Caco-2 (cell line): ENCODE measurements at regions not wholly inside any gene's neighbourhood (a gene's known extent, or its start where the extent isn't known, plus 50 kb on each side); places are given as distances from the start of the nearest gene placed in this dataset.

Source experiments
- BruUV-seq: library from RNA; stranded (reverse); fragments of 400-500 nt; replicated peaks from 2 replicates; lab custom pipeline; 2021; lab: Mats Ljungman, UMichigan
- CTCF ChIA-PET: fragments of 300-600 bp; sonication (Branson Sonifier 250); formaldehyde crosslinking; loops from one replicate; lab custom pipeline; 2022; ENCODE audit warnings: antibody characterized with exemption; lab: Charles Lee
- POLR2A ChIA-PET: fragments of 300-600 bp; sonication (Branson Sonifier 250); formaldehyde crosslinking; loops from one replicate; lab custom pipeline; 2022; ENCODE audit warnings: antibody characterized with exemption; lab: Charles Lee
- DNase-seq, 2 experiments: peaks; one replicate each; pipeline versions ENCODE4 v3.0.0 to v3.0.0-alpha.2; 2020 to 2022
- H3K27me3 ChIP-seq: replicated peaks from 2 replicates; pipeline ENCODE4 v1.6.0; 2011; ENCODE audit warnings: low read length; ENCODE audit not compliant: control insufficient read depth, insufficient read depth
- H3K36me3 ChIP-seq: 2 replicates; pipeline ENCODE4 v1.5.1; 2011; ENCODE audit warnings: low read length; ENCODE audit not compliant: control insufficient read depth, insufficient read depth
- H3K4me1 ChIP-seq: fragments of 250-450 bp; sonication (Bioruptor Pico); 2 replicates; pipeline ENCODE4 v1.5.1; 2020; ENCODE audit warnings: mild to moderate bottlenecking
- H3K4me3 ChIP-seq: 2 replicates; pipeline ENCODE4 v1.5.1; 2011; ENCODE audit warnings: low read depth, mild to moderate bottlenecking, control low read depth, low read length
- H3K9me3 ChIP-seq: fragments of 250-450 bp; sonication (Bioruptor Pico); 2 replicates; pipeline ENCODE4 v1.5.1; 2020; ENCODE audit warnings: mild to moderate bottlenecking, moderate library complexity
- H3K27ac Mint-ChIP-seq: one replicate; pipeline ENCODE4 v1.8.0; 2022; ENCODE audit warnings: mixed read lengths; ENCODE audit not compliant: unreplicated experiment
- H3K27me3 Mint-ChIP-seq: one replicate; pipeline ENCODE4 v1.8.0; 2022; ENCODE audit warnings: mixed read lengths; ENCODE audit not compliant: insufficient read depth, unreplicated experiment
- H3K36me3 Mint-ChIP-seq: one replicate; pipeline ENCODE4 v1.8.0; 2022; ENCODE audit warnings: mild to moderate bottlenecking, mixed read lengths; ENCODE audit not compliant: insufficient read depth, unreplicated experiment
- H3K4me1 Mint-ChIP-seq: one replicate; pipeline ENCODE4 v1.8.0; 2022; ENCODE audit warnings: low read depth, mixed read lengths; ENCODE audit not compliant: unreplicated experiment
- H3K4me3 Mint-ChIP-seq: one replicate; pipeline ENCODE4 v1.8.0; 2022; ENCODE audit warnings: mild to moderate bottlenecking, moderate library complexity, mixed read lengths; ENCODE audit not compliant: unreplicated experiment
- H3K9me3 Mint-ChIP-seq: one replicate; pipeline ENCODE4 v1.8.0; 2022; ENCODE audit warnings: mixed read lengths; ENCODE audit not compliant: unreplicated experiment
- intact Hi-C: fragments of 100-400 bp; cut with micrococcal nuclease; formaldehyde crosslinking; loops from one replicate; pipeline ENCODE4 v1.10.0; 2022; ENCODE audit not compliant: unreplicated experiment
- TF ChIP-seq, protein P1 (sequence below), 2 experiments: fragments of 200-600 bp in 1 of 2; IDR thresholded peaks; 1 replicate in 1 of 2; 2 replicates in 1 of 2; pipeline versions ENCODE4 v1.5.1 to v1.8.0; 2011 to 2022; ENCODE audit warnings: antibody characterized with exemption in 1 of 2, control low read depth in 1 of 2, inconsistent platforms in 1 of 2, low read depth in 1 of 2, low read length in 1 of 2, mild to moderate bottlenecking in 1 of 2, moderate library complexity in 1 of 2; ENCODE audit not compliant: insufficient read depth in 1 of 2, severe bottlenecking in 1 of 2, unreplicated experiment in 1 of 2

DNA sequence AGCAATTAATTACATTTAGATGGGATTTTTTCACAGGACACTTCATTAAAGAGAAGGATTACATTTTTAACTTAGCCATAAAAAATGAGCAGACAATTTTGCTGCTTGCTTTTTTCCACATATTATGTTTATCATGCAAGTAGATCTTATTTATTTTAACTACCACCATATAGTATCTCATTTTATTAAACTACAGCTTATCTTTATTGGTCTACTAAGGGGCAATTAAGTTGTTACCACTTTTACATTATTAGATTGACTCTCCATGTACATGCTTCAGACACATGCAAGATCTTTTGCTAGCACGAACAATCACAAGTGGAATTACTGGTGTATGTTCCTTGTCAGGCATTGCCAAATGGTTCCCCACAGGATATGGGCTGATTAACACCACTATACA, 99.8 kb upstream of the NFIA start:
- H3K4me3 ChIP-seq = no peak overlapping the region
- no peaks in the 10 kb centered on the region for H3K27me3 ChIP-seq
- Mint-ChIP-seq H3K4me1 (no peaks in the 10 kb centered on the region), H3K9me3 (no peaks in the 10 kb centered on the region), H3K4me3 (no peak overlapping the region), H3K27ac (no peak overlapping the region), H3K36me3 (no peaks in the 10 kb centered on the region), H3K27me3 (no peaks in the 10 kb centered on the region)
- no peaks in the 10 kb centered on the region for H3K9me3 ChIP-seq
- DNase-seq = no peak
- TF ChIP-seq, protein P1, sequence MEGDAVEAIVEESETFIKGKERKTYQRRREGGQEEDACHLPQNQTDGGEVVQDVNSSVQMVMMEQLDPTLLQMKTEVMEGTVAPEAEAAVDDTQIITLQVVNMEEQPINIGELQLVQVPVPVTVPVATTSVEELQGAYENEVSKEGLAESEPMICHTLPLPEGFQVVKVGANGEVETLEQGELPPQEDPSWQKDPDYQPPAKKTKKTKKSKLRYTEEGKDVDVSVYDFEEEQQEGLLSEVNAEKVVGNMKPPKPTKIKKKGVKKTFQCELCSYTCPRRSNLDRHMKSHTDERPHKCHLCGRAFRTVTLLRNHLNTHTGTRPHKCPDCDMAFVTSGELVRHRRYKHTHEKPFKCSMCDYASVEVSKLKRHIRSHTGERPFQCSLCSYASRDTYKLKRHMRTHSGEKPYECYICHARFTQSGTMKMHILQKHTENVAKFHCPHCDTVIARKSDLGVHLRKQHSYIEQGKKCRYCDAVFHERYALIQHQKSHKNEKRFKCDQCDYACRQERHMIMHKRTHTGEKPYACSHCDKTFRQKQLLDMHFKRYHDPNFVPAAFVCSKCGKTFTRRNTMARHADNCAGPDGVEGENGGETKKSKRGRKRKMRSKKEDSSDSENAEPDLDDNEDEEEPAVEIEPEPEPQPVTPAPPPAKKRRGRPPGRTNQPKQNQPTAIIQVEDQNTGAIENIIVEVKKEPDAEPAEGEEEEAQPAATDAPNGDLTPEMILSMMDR (IDR thresholded peaks at IDR 0.05; ENCODE audit: insufficient read depth in 1 of 2, low read depth in 1 of 2, low read length in 1 of 2, severe bottlenecking in 1 of 2, unreplicated experiment in 1 of 2) = no peak
- CTCF ChIA-PET = no interaction called here
- intact Hi-C loops = no loop called here
- no TSS peak for BruUV-seq
- POLR2A ChIA-PET = no interaction called here
- no peaks in the 10 kb centered on the region for H3K36me3 ChIP-seq
- no peaks in the 10 kb centered on the region for H3K4me1 ChIP-seq

DNA sequence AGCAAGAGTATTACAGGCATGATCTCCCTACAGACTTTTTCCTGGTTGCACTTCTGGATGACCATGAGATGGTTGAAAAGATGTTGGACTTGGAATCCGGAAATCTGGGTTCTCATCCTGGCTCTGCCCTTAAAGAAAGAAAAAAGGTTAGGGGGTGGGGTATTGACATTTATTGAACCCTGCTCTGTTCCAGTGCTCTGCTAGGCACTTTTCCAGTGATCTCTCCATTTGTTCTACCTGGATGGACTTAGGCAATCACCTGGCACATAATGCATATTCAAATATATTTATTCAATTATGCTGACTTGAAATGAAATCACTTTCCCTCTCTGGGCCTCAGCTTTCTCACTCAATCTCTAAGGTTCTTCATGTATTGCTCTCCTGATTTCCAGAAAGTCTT, 101.0 kb upstream of the NFIA start:
- H3K27me3 Mint-ChIP-seq = no peaks in the 10 kb centered on the region
- no peak overlapping the region for H3K27ac Mint-ChIP-seq
- TF ChIP-seq, protein P1 (IDR thresholded peaks at IDR 0.05; ENCODE audit: insufficient read depth in 1 of 2, low read depth in 1 of 2, low read length in 1 of 2, severe bottlenecking in 1 of 2, unreplicated experiment in 1 of 2) = no peak
- no peaks in the 10 kb centered on the region for H3K4me1 Mint-ChIP-seq
- no peak for DNase-seq
- ChIA-PET POLR2A (no interaction called here), CTCF (no interaction called here)
- no peaks in the 10 kb centered on the region for H3K27me3 ChIP-seq
- no peaks in the 10 kb centered on the region for H3K9me3 ChIP-seq
- no peak overlapping the region for H3K4me3 Mint-ChIP-seq
- no TSS peak for BruUV-seq
- H3K36me3 ChIP-seq = no peaks in the 10 kb centered on the region
- H3K4me3 ChIP-seq = no peak overlapping the region
- H3K4me1 ChIP-seq = no peaks in the 10 kb centered on the region
- intact Hi-C loops = no loop called here
- H3K9me3 Mint-ChIP-seq = no peaks in the 10 kb centered on the region
- H3K36me3 Mint-ChIP-seq = no peaks in the 10 kb centered on the region

DNA sequence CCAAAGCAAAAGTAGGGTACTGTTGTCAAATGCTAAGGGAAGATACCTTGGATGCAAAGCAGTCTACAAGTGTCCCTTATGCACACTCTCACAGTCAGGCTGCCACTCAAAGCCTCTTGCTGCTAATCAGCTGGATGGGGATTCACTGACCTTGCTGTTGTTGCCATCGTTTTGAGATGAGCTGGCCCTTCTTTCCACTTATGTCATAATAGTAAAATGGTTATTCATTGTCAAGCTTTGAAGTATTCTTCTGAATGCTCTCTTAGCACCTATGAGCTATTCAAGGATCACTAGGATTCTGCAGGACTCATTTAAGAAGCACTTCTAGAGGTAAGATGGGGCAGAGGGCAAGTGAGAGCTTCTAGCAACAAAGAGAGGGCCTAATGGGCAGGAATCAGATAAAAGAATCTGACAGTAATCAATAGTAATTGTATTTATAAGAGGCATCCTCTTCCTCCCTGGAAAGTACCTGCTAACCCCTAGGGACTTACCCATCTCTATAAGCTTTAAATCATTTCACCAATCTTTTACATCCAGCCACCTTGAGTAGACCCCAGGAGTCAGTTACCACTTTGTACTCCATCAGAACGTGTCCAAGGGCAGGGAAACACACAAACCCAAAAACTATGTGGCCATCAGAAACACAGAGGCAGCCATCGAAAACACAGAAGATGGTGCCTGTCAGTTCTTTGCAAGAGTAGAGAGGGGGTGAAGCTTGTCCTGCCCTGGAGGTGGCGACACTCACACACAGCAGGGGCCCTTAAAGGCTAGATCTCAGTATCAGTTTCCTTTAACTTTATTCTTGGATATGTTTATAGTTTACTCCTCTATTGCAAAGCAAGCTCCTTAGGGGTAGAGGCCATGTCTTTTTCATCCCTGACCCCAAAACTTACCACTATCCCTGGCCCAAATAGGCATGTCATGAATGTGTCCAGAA, 103.7 kb upstream of the NFIA start:
- no TSS peak for BruUV-seq
- TF ChIP-seq, protein P1 (IDR thresholded peaks at IDR 0.05; ENCODE audit: insufficient read depth in 1 of 2, low read depth in 1 of 2, low read length in 1 of 2, severe bottlenecking in 1 of 2, unreplicated experiment in 1 of 2) = peak; percentile 30 to 50
- Mint-ChIP-seq H3K4me1 (no peaks in the 10 kb centered on the region), H3K4me3 (no peak overlapping the region), H3K27me3 (no peaks in the 10 kb centered on the region), H3K27ac (no peak overlapping the region), H3K9me3 (no peaks in the 10 kb centered on the region), H3K36me3 (no peaks in the 10 kb centered on the region)
- Histone ChIP-seq H3K27me3 (no peaks in the 10 kb centered on the region), H3K9me3 (no peaks in the 10 kb centered on the region), H3K36me3 (no peaks in the 10 kb centered on the region), H3K4me3 (no peak overlapping the region), H3K4me1 (no peaks in the 10 kb centered on the region)
- intact Hi-C loops = loop anchor here (1.0 to 10.0 kb wide), 4 partner anchors 62 to 876 kb away; no protein-coding TSS in a partner anchor
- DNase-seq = peak in 1 of 2 experiments; percentile 37
- ChIA-PET CTCF (interaction anchor here (0.5 to 1.4 kb wide), 3 partner anchors 64 to 610 kb away, joined by 3 to 5 read pairs (median 4); no protein-coding TSS in a partner anchor), POLR2A (no interaction called here)
